ENCODE measurements at regions not wholly inside any gene's neighbourhood (a gene's known extent, or its start where the extent isn't known, plus 50 kb on each side); places are given as distances from the start of the nearest gene placed in this dataset.

DNA sequence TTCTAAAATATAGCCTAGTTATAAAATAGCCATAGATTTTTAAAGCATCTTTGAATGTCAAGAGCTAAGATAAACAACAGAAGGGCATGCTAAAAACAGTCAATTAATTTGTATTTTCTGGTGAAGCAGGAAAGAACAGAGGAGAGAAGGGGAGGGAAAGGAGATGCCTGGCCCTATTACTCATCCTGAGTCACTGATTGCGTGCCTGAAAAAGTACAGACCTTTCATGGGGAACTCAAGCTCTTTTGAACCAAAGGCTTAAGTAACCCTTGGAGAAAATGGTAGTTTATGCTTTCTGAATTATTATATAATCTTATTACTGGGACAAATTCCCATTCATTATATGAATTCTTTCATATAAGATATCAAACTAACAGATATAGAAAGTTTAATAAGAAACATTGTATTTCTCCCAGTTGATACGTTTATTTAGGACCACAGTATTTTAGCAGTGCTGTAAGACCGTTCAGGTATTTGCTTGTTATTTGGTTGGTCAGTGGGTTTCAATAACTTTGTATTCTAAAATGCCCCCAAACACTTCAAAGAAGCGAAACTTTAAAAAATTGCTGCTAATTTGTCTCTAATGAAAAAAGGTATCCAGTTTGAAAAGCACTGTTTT, 151.3 kb downstream of the HGF start:
- TF ChIP-seq, protein P1, sequence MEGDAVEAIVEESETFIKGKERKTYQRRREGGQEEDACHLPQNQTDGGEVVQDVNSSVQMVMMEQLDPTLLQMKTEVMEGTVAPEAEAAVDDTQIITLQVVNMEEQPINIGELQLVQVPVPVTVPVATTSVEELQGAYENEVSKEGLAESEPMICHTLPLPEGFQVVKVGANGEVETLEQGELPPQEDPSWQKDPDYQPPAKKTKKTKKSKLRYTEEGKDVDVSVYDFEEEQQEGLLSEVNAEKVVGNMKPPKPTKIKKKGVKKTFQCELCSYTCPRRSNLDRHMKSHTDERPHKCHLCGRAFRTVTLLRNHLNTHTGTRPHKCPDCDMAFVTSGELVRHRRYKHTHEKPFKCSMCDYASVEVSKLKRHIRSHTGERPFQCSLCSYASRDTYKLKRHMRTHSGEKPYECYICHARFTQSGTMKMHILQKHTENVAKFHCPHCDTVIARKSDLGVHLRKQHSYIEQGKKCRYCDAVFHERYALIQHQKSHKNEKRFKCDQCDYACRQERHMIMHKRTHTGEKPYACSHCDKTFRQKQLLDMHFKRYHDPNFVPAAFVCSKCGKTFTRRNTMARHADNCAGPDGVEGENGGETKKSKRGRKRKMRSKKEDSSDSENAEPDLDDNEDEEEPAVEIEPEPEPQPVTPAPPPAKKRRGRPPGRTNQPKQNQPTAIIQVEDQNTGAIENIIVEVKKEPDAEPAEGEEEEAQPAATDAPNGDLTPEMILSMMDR (conservative IDR thresholded peaks at IDR 0.05 in 1 of 2, IDR thresholded peaks at IDR 0.05 in 1 of 2; ENCODE audit: extremely low read depth in 1 of 2, insufficient read depth in 1 of 2, low read depth in 1 of 2, low read length in 2 of 2), result no peak
- no peak for TF ChIP-seq EZH2 (IDR thresholded peaks at IDR 0.05; ENCODE audit: borderline replicate concordance, low read length)
